ENCODE measurements at regions not wholly inside any gene's neighbourhood (a gene's known extent, or its start where the extent isn't known, plus 50 kb on each side); places are given as distances from the start of the nearest gene placed in this dataset.

DNA sequence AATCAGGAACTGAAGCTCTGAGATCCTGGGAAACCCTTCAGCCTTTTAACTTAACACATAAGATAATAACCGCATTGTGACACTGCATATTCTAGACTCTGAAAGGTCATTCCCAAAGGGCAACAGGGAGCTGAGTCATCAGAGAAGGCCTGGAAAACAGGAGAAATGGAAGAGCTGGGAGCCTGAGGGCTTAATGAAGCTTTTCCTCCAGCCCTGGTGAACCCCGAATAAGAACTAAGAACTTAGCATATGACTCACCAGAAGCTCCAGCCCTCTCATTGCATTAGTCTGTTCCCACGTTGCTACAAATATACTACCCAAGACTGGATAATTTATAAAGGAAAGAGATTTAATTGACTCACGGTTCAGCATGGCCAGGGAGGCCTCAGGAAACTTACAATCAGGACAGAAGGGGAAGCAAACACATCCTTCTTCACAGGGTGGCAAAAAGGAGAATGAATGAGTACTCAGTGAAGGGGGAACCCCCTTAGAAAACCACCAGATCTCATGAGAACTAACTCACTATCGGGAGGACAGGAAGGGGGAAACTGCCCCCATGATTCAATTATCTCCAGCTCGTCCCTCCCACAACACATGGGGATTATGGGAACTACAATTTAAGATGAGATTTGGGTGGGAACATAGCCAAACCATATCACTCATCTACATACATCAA lies 648.5 kb downstream of the TFAP2A start:
- Histone ChIP-seq H4K5ac (ENCODE audit: low read depth, low read length) (no peak overlapping the region), H3K18ac (ENCODE audit: low read depth, low read length) (peak overlapping the region; percentile 52; the same call in 1 of the 2 replicates), H4K20me1 (ENCODE audit: insufficient read depth, low read length) (no peaks in the 10 kb centered on the region), H3K27me3 (ENCODE audit: control insufficient read depth, insufficient read depth, low read length) (no peaks in the 10 kb centered on the region), H2BK120ac (ENCODE audit: low read depth, low read length) (peak overlapping the region; percentile 88), H3K9ac (ENCODE audit: low read depth, low read length) (no peak overlapping the region), H3K79me1 (ENCODE audit: low read depth in 1 of 2, low read length in 2 of 2) (no peaks in the 10 kb centered on the region), H4K8ac (ENCODE audit: low read depth in 2 of 2, low read length in 2 of 2) (peak overlapping the region; percentile 8 to 69; a peak in 2 of 4 replicates), H3K36me3 (ENCODE audit: control insufficient read depth, insufficient read depth, low read length) (no peaks in the 10 kb centered on the region), H3K14ac (replicated peaks; ENCODE audit: low read depth, low read length) (no peak overlapping the region; the same call in 1 of the 2 replicates), H3K4me1 (ENCODE audit: control insufficient read depth, insufficient read depth, low read length) (no peaks in the 10 kb centered on the region; the same call in 1 of the 2 replicates), H4K91ac (ENCODE audit: insufficient read depth, low read depth, low read length) (no peak overlapping the region), H2BK5ac (ENCODE audit: low read depth, low read length, poor library complexity, severe bottlenecking) (no peak overlapping the region), H2AK9ac (replicated peaks; ENCODE audit: low read depth, low read length, poor library complexity) (no peak overlapping the region), H3K56ac (ENCODE audit: extremely low read depth, insufficient read depth, low read length) (no peak overlapping the region; the same call in 1 of the 2 replicates), H3K9me1 (ENCODE audit: insufficient read depth, low read length) (no peaks in the 10 kb centered on the region; the same call in 1 of the 2 replicates), H3K9me3 (ENCODE audit: control insufficient read depth, insufficient read depth, low read length) (no peaks in the 10 kb centered on the region), H2AFZ (replicated peaks; ENCODE audit: low read length, poor library complexity) (no peak overlapping the region), H3K27ac (ENCODE audit: insufficient read depth, low read length) (peak overlapping the region; percentile 44; the same call in 1 of the 2 replicates), H2BK15ac (ENCODE audit: low read depth, low read length) (no peak overlapping the region; the same call in 2 of the 3 replicates), H3K4ac (ENCODE audit: low read depth, low read length) (peak overlapping the region; percentile 43; the same call in 1 of the 2 replicates), H3K4me2 (ENCODE audit: low read depth, low read length) (no peak overlapping the region), H3K4me3 (ENCODE audit: insufficient read depth, low read depth, low read length) (no peak overlapping the region), H3K23ac (ENCODE audit: low read depth, low read length) (peak overlapping the region; percentile 1; the same call in 1 of the 2 replicates), H2AK5ac (ENCODE audit: low read depth, low read length) (no peak overlapping the region), H2BK20ac (ENCODE audit: low read depth, low read length) (peak overlapping the region; percentile 79; the same call in 1 of the 2 replicates)
- TF ChIP-seq MXI1 (IDR thresholded peaks at IDR 0.05; ENCODE audit: borderline replicate concordance, low read depth, low read length), result no peak
- TF ChIP-seq RFX5 (IDR thresholded peaks at IDR 0.05; ENCODE audit: low read depth, low read length), result no peak
- TF ChIP-seq, protein P1, sequence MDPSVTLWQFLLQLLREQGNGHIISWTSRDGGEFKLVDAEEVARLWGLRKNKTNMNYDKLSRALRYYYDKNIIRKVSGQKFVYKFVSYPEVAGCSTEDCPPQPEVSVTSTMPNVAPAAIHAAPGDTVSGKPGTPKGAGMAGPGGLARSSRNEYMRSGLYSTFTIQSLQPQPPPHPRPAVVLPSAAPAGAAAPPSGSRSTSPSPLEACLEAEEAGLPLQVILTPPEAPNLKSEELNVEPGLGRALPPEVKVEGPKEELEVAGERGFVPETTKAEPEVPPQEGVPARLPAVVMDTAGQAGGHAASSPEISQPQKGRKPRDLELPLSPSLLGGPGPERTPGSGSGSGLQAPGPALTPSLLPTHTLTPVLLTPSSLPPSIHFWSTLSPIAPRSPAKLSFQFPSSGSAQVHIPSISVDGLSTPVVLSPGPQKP (IDR thresholded peaks at IDR 0.05; ENCODE audit: borderline replicate concordance, low read depth, low read length), result no peak
- no peak for TF ChIP-seq CHD1 (IDR thresholded peaks at IDR 0.05; ENCODE audit: low read depth, low read length)
- TF ChIP-seq, protein P2, sequence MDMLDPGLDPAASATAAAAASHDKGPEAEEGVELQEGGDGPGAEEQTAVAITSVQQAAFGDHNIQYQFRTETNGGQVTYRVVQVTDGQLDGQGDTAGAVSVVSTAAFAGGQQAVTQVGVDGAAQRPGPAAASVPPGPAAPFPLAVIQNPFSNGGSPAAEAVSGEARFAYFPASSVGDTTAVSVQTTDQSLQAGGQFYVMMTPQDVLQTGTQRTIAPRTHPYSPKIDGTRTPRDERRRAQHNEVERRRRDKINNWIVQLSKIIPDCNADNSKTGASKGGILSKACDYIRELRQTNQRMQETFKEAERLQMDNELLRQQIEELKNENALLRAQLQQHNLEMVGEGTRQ (IDR thresholded peaks at IDR 0.05; ENCODE audit: low read depth, low read length), result no peak
- no peak for TF ChIP-seq RCOR1 (IDR thresholded peaks at IDR 0.05; ENCODE audit: insufficient replicate concordance, low read length)
- TF ChIP-seq NFE2L2 (IDR thresholded peaks at IDR 0.05; ENCODE audit: low read depth, low read length), result peak; percentile 44; the same call in 1 of the 2 replicates
- no peak for TF ChIP-seq CTCF (conservative IDR thresholded peaks at IDR 0.05; ENCODE audit: low read depth, low read length)
- no peak for TF ChIP-seq MAZ (IDR thresholded peaks at IDR 0.05; ENCODE audit: borderline replicate concordance, low read depth, low read length)
- peak; percentile 42; the same call in 1 of the 2 replicates for TF ChIP-seq FOS (IDR thresholded peaks at IDR 0.05; ENCODE audit: low read depth, low read length)
- no peak for TF ChIP-seq RAD21 (IDR thresholded peaks at IDR 0.05; ENCODE audit: low read length)
- TF ChIP-seq MAFK (IDR thresholded peaks at IDR 0.05; ENCODE audit: low read depth, low read length), result no peak
- no TSS peak for BruUV-seq (replicated peaks)
- DNase-seq (peak; percentile 86), ATAC-seq (ENCODE audit: low read depth) (peak; percentile 86)
- ChIA-PET CTCF (no interaction called here), POLR2A (ENCODE audit: unreplicated experiment) (no interaction called here)
- no CpG with 5 or more reads among the region's 6 CpGs for WGBS, 2 experiments (ENCODE audit: extremely low coverage in 2 of 2, insufficient read length in 1 of 2)
- dilution Hi-C loops (cut with HindIII; ENCODE audit: low sequenced_read_pairs, unreplicated experiment), result no loop called here
- intact Hi-C loops (cut with micrococcal nuclease), result no loop called here
- in situ Hi-C loops (cut with MboI; ENCODE audit: low sequenced_read_pairs), result no loop called here
